Activated CD4-positive, alpha-beta T cell treated with anti-CD3 and anti-CD28 coated beads for 48 hours (primary cell): ENCODE measurements at regions not wholly inside any gene's neighbourhood (a gene's known extent, or its start where the extent isn't known, plus 50 kb on each side); places are given as distances from the start of the nearest gene placed in this dataset.
"Not testable (repeated sequence)": the region's sequence is repeated elsewhere in the genome, so short reads cannot be mapped to it uniquely, and the experiment has no call there.

ENCODE experiments used
- DNase-seq: peaks from one replicate; pipeline ENCODE4 v3.0.0-alpha.2; 2020

GRCh38 chr3:194867270-194867983, 181.7 kb downstream of the FAM43A start:
- DNase-seq = no peak

DNA sequence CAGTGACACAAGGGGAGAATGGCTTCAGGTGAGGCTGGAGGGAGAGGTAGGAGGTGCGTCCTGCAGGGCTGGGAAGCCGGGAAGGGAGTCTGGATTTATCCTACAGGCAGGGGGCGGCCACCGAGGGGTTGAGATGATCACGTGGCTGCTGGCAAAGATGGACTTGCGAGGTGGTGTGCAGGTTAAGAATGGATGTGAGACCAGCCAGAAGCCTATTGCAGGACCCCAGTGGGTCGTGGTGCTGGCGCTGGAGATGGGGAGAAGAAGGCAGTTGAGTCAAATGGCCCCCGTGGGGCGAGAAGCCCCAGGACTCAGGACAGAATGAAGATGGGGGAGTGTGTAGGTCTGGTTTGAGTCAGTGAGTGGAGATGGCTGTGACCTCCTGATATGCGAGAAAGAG, 183.1 kb downstream of the FAM43A start:
- no peak for DNase-seq

GRCh38 chr3:194869482-194870169, 183.9 kb downstream of the FAM43A start:
- no peak for DNase-seq

- no peak for DNase-seq
These were observed 184.9 kb downstream of the FAM43A start for GRCh38 chr3:194870394-194871110.

GRCh38 chr3:194871143-194871863, 185.6 kb downstream of the FAM43A start:
- DNase-seq = no peak

- no peak for DNase-seq
These were observed 186.4 kb downstream of the FAM43A start for GRCh38 chr3:194871864-194872668.

DNA sequence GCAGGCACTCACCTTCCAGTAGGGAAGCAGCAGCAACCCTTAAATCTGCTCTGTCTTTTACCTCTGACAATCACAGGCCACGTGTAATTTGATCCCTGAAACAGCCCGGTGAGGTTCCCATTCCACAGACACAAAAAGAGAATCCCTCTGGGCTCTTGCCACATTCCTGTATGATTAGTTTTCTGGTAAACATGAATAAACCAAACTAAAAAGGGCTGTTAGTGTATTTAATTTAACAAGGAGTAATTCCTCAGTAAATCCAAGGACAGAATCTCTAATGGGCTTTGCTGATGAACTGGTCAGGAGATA, 186.9 kb downstream of the FAM43A start:
- no peak for DNase-seq

- DNase-seq = not testable (repeated sequence)
These were observed 187.8 kb downstream of the FAM43A start for GRCh38 chr3:194873474-194873873.

- DNase-seq = no peak
These were observed 188.5 kb downstream of the FAM43A start for GRCh38 chr3:194874206-194874605.

- no peak for DNase-seq
These were observed 189.1 kb downstream of the FAM43A start for GRCh38 chr3:194874783-194875182.

DNA sequence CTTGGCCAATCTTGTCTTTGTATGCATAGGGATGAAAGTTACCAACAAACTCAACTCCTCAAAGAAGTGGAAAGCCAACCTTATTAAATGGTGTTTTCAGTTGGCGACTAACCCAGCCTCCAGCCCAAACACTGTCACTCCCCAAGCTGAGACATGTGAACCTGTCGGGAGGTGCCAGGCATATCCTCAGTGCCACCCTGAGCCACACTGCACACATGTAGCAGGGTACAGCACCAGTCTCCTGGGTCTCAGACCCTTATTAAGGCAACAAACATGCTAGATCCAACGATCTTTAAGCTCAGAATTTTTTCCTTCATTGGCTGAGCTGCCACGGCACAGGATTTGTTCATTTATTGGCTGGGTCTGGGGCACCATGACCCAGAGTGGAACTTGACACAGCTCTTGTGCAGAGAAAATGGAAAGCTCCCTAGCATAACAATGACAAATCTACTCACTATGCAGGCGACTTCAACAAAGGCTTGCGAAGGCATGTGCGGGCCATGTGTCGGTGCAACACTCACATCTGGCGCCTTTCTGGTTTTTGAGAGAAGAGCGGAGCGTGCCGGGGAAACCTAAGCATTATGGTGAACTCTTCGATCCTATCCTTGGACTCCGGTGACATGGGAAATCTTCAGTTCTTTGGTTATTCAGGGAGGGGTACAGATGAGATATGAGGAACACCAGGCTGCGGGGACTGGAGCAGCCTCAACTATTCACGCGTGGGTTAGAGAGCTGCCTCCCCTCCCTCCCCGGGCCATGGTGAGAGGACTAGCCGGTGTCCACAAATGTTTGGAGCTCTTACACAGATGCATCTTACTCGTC, 190.1 kb downstream of the FAM43A start:
- no peak for DNase-seq

- DNase-seq = no peak
These were observed 190.9 kb downstream of the FAM43A start for GRCh38 chr3:194876403-194877095.

DNA sequence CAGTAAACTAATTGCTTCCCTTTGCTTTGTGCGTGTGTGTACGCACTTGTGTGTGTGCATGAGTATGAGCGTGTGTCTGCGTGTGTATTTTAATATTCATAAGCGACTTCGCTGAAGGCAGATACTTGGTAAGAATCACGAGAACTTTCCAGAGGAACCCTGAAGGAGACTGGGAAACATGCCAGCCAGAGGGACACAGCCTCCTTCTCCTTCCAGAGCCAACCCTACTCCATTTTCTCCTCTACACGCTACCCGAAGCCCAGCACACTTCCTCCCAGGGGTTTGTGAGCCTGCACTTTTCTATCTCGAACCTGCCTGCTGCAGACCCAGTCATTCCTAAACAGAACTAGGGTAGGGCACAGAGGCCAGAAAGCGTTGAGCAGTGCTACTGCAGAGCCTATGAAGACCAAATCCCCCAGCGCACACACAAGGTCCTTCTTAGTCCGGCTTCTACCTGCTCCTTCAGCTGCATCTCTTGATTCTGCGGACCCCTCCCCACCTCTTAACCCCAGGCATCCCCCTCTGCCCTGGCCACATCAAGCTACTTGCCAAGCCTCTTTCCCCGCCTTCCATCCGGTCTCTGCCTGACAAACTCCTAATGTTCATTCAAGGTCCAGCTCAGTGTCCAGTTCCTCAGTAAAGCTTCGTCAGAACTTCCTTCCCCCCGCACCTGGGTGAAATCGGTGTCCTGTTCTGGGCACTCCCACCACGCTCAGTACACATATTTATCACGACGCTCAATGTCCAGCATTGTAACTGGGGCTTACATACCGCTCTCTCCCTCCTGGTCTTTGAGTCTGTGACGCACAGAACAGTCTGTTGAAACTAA, 191.8 kb downstream of the FAM43A start:
- no peak for DNase-seq

GRCh38 chr3:194879126-194879877, 193.6 kb downstream of the FAM43A start:
- DNase-seq = no peak

DNA sequence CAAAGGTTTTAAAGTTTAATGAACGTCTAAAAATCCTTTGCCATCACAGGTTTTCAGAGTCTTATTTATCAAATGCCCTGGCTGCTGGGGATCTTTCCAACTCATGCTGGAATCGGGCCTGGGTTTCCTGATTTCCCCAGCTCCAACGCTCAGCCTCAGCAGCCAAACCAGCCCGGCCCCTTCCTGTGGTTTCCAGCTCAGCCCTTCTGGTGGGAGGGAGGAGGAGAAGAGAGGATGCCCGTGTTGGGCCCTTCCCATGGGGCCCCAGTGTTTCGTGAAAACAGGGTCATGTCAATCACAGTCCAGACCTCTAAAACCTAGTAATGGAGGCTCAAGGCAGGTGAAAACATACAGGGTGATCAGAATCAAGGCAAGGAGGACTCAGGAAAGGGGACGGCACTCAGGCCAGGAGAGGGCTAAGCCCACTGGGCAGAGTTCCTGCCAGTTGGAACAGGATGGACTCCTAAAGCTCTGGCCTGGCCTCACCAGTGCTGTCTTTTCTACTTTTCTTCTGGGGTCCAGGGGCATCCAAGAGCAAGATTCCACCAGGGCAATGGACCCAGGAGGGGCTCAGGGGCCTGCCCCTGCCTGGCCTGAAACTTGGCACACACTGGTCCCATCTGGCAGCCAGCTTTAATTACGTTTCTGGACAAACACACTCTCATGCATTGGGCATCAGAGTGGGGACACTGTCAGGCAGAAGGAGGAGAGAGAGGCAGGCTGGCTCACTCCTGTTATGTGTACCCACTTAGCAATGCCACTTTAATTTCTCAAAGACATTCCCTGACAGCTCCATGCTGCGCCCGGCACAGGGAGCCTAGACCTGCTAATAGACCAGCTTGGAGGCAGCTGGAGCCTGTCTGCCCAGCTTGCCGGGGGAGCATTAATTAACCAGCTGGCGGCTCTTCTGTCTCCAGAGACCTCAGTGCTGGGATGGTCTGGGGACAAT, 194.6 kb downstream of the FAM43A start:
- DNase-seq = peak; percentile 15

- DNase-seq = no peak
These were observed 195.6 kb downstream of the FAM43A start for GRCh38 chr3:194880940-194881925.
